AG20443 (cell line): ENCODE measurements at regions not wholly inside any gene's neighbourhood (a gene's known extent, or its start where the extent isn't known, plus 50 kb on each side); places are given as distances from the start of the nearest gene placed in this dataset.
"Not testable (repeated sequence)": the region's sequence is repeated elsewhere in the genome, so short reads cannot be mapped to it uniquely, and the experiment has no call there.

Experiments
- DNase-seq: peaks from one replicate; pipeline ENCODE4 v3.0.0; 2012; ENCODE audit warnings: low spot score, mixed read lengths

DNA sequence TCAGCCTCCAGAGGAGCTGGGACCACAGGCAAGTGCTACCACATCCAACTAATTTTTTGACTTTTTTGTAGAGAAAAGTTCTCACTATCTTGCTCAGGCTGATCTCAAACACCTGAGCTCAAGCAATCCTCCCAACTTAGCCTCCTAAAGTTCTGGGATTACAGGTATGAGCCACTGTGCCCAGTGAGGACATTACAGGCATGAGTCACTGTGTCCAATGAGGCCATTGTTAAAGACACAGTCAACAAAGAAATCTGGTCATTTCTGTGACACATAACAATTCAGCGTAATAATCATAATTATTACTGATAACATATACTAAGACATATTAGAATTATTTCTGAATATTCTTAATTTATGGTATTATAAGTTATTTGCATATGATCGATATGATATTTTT, 463.4 kb upstream of the NDN start:
- no peak for DNase-seq

DNA sequence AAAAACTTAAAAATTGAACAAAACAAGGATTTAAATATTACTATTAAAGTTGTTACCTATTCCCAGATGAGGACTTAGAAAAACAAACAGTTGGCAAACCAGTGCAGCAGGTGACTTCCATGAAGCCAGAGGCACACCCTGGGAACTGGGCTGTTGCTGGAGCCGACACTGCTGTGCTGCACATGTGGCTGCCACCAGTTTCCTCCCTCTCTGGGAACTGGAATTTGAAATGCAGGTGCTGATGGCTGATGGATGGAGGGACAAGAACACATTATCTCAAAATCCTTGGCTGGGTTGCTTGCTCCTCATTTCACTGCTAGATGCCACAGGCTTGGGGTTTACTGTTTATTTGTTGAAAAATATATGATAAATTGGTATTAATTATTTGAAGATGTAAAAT, 471.2 kb upstream of the NDN start:
- DNase-seq: not testable (repeated sequence)

DNA sequence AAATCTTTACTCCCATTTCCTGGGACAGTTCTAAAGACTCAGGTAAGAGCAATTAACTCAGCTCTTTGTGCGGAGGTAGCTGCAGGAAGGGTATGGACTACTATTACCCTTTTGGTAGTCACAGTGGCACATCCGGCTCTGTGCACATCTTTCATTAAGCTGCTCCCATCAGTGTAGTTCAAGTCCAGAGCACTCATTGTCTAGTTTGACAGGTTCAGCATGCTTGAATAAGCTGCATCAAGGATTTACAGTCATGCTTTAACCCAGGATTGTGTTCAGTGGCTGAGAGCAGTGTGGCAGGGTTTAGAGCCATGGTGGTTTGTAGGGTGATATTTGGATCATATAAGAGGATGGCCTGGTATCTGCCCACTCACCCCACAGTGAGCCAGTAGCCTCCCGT, 478.4 kb upstream of the NDN start:
- not testable (repeated sequence) for DNase-seq

DNA sequence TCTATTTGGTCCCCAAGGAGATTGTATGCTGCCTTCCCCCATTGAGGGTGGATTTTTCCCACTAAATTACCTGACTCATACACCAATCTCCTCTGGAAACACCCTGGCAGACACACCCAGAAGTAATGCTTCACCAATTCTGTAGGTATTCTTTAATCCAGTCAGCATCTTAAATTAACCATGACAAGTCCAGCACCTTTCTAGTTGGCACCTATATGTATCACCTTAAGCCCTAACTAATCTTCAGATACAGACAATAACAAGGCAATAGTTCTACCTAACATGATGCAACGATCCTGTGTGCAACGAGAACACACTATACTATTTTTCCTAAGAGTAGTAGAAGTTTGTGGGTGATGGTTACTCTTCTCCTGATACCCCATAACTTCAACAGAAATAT, 473.3 kb upstream of the NPAP1 start:
- not testable (repeated sequence) for DNase-seq

DNA sequence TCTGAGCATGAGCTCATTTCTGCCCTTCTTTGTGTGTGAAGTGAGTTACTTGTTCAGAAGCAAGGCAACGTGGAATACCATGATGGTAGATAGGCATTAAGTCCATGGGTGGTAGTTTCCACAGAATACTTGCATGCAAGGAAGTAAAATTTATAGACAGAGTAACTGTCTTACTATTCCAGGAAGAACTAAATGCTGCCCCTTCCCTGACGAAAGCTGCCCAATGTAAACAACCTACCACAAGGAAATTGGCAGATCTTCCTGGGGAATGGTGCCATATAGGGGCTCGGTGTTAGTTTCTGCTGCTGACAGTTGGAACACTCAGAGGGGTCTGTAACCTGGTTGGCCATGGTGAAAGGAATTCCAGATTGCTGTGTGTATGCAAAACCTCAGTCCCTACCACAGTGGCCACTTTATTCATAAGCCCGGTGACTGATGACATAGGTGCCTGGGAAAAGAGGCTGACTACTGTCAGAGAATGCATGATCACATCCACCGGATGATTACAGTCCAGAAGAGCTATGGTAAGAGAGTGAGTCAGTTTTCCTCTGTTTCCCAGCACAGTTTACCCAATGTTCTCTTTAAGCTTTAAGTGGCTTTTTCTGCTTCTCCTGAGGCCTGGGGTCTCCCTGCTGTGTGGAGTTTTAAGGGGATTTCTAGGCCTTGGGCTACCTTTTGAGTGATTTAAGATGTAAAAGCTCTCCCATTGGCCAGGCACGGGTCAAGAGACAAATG, 463.7 kb upstream of the NPAP1 start:
- not testable (repeated sequence) for DNase-seq

DNA sequence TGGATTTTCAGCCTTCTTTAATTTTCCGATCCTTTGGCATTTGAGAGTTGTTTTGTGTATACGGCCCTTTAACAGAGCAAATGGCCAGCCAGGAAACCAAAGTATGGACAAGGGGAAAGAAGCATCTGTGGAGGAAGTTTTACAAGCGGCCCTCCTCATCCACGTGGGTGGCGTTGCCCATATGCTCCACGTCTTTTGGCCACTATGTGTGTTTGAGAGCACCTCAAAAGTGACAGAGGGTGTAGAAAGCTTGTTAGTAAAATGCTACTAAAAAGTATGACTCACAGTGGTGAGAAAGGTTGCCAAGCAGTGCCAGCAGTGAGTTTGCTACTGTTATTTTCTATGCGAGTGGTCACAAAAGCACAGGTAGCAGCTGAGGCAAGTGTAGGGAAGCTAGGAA, 451.8 kb upstream of the NPAP1 start:
- no peak for DNase-seq

DNA sequence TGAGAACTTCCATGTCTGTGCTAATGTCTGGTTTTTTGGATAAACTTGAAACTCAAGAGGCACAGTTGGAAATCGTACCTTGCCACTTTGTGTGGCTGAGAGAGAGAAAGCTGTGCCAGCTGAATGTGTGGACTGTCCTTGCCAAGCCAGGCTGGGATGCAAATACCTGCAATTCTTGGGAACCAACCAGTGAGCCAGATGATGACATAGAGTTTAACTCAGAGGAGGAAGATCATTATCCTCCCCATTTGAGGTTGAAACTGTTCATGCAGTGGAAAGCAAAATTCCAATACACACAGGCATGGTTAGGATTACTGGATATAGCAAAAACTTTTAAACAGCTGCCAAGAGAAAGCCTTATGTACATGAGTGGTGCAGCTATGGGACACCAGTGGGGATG, 451.4 kb upstream of the NPAP1 start:
- DNase-seq: no peak

DNA sequence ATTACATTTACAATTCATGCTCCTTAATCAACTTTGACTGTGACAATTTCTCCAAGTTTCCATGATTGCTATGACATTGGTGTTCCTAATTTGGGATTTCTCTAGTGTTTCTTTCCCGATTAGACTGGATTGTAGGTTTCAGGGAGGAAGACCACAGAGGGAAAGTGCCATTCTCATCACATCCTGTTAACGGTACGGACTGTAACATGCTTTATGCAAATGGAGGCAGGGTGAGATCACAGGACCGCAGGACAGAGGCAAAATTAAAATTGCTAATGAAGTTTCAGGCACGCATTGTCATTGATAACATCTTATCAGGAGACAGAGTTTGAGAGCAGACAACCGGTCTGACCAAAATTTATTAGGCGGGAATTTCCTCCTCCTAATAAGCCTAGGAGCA, 446.7 kb upstream of the NPAP1 start:
- not testable (repeated sequence) for DNase-seq

DNA sequence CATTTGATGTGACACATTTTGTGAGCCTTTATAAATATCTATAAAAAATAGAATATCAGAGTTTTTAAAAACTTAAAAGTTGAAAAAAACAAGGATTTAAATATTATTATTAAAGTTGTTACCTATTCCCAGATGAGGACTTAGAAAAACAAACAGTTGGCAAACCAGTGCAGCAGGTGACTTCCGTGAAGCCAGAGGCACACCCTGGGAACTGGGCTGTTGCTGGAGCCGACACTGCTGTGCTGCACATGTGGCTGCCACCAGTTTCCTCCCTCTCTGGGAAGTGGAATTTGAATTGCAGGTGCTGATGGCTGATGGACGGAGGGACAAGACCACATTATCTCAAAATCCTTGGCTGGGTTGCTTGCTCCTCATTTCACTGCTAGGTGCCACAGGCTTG, 442.4 kb upstream of the NPAP1 start:
- DNase-seq: not testable (repeated sequence)

DNA sequence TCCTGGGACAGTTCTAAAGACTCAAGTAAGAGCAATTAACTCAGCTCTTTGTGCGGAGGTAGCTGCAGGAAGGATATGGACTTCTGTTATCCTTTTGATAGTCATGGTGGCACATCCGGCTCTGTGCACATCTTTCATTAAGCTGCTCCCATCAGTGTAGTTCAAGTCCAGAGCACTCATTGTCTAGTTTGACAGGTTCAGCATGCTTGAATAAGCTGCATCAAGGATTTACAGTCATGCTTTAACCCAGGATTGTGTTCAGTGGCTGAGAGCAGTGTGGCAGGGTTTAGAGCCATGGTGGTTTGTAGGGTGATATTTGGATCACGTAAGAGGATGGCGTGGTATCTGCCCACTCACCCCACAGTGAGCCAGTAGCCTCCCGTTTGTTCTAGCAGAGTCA, 435.0 kb upstream of the NPAP1 start:
- DNase-seq: not testable (repeated sequence)

DNA sequence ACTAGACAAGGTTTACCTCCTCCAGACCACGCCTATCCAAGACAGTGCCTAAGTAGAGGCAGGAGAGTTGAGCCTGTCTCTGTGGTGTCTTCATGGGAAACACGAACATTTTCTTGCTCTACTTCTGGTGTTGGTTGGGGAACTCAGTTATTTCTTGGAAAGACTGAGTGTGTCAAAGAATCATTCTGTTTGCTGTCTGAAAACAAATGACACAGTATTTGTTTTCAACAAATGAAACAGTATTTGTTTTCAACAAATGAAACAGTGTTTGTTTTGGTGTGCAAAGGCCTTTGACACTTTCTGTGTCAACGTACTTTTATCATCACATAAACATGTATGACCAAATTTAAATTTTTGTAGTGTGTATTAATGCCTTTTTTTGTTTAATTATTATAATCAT, 416.5 kb upstream of the NPAP1 start:
- not testable (repeated sequence) for DNase-seq

DNA sequence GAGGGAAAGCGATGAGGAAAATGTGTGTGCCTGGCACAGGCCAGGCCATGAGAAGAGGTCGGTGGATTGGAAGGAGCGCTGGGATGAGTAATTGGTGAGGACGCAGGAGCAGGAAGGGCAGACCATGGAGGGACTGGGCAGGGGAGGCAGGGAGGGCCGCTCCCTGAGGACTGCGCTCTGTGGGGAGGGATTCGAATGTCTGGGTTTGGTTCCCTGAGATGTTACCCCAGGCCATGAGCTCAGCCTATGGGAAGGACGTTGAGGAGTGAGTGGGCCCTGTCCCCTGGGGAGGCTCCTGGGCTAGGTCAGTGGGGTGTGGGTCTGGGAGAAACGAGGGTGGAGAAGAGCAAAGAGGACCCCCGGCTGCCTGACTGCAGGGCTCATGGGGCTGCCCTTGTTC, 415.2 kb upstream of the NPAP1 start:
- DNase-seq: not testable (repeated sequence)

DNA sequence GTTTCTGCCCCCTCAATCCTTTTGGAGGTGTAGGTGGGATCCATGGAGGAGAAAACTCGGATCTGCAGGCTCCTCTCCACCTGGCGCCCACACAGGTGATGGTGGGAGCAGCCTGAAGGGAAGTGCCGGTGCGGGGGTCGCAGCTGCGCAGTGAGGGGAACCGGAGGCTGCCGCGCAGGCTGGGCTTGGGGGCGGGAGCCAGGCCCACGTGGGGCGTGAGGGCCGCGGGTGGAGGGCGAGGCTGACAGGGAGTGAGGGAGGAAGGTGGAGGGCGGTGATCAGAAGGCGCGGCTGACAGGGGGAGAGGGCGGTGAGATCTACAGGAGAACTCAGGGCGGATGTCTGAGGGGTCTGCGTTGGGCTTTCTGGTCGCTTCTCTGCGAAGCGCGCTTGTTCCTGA, 414.7 kb upstream of the NPAP1 start:
- not testable (repeated sequence) for DNase-seq

DNA sequence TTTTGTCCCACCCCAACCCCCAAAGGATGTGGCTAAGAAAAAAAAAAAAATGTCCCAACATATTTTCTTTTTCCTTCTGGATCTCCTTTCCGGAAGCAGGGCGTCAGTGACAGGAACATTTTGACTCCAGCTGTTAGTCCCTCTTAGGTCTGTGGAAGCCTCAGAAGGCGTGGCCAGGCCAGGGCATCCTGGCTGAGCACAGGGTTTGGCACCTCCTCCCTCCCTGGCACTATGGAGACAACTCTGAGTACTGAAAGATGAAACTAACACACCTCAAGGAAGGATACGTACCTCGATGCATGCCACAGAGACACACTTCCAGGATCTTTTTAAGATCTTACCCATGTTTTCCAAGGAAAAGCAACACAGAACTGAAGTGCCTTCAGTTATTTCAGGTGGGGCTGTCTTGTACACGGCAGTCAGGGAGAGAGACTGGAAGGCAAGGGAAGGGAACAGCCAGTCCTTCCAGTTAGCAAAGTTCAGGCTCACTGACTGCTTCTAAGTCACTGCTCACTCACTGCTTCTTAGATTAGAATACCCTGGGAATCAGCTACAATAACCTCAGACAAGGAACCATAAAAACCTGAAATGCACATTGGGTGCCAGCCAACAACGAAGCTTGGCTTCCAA, 406.9 kb upstream of the NPAP1 start:
- not testable (repeated sequence) for DNase-seq

DNA sequence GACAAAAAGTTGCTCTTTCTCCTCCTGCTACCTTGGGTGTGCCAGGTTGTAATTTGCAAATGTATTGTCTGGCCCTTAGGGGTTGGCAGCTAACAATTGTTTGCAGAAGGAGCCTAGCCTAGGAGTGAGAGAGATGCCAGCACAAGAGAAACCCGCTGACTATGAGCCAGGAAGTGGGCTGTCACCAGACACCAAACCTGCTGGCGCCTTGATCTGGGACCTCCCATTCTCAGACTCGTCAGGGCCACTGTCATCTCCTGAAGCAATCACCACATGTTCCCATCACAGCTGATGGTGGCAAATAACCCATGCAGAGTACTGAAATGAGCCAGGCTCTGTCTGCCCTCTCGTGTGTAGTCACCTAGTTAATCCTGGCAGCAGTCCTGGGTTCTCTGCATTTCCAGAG, 406.4 kb upstream of the NPAP1 start:
- DNase-seq: no peak

DNA sequence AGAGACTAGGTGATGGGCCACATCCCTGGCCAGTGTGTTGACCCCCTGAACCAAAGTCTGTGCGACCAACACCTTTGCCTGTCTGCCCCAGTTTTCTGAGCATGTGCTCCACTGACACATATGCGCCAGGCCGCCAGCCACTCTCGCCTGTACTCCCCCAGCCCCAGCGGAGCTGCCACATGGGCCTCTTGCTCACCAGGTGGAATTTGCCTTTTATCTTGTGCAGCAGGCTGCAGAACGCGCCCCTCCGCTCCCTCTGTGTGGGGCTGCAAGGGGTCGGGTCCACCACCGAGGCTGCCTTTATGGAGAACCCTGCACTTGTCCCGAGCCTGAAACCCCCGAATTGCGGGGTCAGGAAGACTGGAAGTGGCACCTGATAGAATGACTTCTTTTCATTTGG, 405.7 kb upstream of the NPAP1 start:
- no peak for DNase-seq

DNA sequence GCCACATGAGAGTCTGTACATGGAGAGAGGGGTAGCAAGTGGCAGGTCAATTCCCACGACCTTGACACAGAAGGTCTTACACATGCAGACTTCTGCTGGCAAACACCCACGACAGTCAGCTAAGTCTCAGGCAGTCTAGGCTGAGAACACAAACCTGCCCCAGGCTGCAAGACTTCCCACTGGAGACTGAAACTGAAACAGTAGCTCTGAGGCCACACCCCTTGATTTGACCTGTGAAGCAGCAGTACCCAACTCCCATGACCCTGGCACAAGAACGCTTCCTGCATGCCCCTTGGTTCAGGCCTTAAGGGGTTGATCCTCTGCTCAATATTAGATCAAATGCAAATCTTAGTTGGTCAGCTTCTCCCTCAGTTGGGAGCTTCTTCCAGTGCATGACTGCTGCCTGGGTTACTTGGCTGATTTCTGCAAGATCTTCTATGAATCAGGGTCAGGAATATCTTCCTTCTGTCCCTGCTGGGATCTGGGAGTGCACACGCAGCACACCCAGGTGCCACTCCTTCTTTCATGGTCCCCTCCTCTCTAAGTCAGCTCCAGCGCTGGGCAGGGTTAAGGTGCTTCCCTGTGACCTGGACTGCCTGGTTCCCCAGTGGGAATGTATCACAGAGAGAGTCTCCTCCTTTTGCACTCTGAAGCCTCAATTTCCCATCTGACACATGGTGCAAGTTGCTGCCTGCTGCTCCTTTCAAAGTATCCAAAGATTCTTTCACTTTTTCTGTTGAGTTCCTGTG, 403.9 kb upstream of the NPAP1 start:
- not testable (repeated sequence) for DNase-seq

DNA sequence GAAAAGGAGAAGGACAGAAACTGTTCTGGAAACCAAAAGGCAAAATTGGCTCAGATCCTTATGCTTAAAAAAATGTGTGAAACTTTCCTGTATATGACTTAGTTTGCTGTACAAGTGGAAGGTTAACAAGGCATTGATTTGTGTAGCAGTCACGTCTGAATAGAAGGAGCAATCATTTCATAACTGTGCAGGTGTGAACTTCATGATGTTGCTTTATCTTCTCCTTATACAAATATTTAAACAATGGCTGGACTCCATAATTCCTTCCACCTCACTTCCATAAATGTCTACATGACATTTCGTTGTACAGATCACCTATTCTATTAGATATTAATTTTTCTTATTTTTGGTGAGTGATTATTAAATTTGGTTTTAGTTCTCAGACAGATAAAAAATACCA, 382.7 kb upstream of the NPAP1 start:
- no peak for DNase-seq

DNA sequence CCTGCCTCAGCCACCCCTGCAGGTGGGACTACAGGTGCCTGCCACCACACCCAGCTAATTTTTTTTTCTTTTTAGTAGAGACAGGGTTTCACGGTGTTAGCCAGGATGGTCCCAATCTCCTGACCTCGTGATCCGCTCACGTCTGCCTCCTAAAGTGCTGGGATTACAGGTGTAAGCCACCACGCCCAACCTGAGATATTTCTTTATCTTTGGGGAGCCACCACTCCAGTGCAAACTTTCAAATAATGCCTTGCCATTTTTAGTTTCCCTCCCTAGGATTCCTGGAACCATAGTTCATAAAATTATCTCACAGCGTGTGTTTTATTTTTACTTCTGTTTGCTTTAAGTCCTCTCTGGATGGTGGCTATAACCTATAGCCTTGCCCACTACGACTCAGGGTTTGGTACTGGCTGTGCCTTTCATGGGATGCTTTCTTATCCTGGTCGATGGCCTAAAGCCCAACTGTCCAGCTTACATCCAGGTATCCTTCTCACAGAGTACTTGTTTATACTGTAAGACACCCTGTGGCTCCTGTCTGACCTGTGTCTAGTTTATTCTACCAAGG, 374.7 kb upstream of the NPAP1 start:
- not testable (repeated sequence) for DNase-seq

DNA sequence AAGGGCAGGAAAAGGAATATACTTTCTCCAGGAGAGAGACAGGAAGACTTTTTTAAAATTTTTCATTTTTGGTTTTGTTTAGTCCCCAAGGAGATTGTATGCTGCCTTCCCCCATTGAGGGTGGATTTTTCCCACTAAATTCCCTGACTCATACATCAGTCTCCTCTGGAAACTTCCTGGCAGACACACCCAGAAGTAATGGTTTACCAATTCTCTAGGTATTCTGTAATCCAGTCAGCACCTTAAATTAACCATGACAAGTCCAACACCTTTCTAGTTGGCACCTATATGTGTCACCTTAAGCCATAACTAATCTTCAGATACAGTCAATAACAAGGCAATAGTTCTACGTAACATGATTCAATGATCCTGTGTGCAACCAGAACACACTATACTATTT, 373.6 kb upstream of the NPAP1 start:
- DNase-seq: not testable (repeated sequence)

DNA sequence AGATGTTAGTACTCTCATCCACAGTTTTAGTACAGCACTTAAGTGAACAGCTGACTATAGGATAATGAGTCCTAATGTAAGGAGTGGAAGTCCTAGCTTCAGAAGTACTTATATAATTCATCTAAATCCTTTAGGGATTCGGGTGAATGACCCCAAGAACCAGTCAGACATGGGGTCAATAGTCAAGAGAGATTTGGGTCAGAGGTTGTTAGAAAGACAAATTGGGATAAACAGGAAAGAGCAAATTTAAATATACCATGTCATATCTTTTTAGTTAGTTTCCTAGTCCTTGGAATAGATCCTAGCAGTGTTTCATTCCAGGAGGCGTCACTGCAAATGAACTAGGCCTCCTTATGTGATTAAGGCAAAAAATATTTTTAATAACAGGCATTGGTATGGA, 370.8 kb upstream of the NPAP1 start:
- not testable (repeated sequence) for DNase-seq

DNA sequence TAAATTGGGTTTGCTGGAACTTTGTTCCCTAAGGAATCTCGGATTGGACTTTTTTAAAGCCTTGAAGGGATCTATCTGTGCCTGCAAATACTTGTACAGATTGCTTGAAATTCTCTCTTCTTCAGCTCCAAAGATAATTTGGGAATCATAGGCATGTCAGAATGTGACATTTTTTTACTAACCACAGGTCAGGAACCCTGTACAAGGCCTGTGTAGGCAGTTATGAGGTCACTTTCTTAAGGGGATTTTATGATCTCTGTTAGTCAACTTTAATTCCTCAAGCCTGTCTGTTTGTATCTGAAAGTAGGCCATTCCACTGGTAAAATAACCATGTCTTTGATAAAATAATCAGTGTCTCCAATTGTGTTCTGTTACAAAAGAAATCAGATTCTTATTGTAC, 369.9 kb upstream of the NPAP1 start:
- not testable (repeated sequence) for DNase-seq

DNA sequence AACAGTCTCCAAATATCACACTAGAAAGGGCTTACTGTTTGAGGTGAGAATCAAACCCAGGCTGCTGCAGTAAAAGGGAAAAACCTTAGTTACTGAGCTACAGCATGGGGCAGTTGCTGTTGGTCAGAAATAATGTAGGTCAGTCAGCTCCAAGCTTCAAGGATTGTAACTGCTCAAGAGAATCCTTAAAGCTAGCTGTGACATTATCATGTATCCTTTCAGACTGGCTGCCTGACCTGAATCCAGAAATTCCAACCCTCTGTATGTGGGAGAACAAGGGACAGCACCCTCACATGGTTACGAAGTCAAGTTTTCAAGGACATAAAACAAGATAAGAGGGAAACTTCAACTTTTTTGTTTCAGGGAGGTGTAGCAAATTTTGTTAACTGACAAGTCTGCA, 365.9 kb upstream of the NPAP1 start:
- DNase-seq: not testable (repeated sequence)
